BJ (cell line): ENCODE measurements at regions not wholly inside any gene's neighbourhood (a gene's known extent, or its start where the extent isn't known, plus 50 kb on each side); places are given as distances from the start of the nearest gene placed in this dataset.
"Not testable (repeated sequence)": the region's sequence is repeated elsewhere in the genome, so short reads cannot be mapped to it uniquely, and the experiment has no call there.

Experiments used
- CTCF ChIA-PET: fragments of 350-600 bp; formaldehyde crosslinking; extraction: SDS; loops from one replicate; lab custom pipeline; 2021; ENCODE audit warnings: antibody characterized with exemption, inconsistent platforms; lab: Yijun Ruan, JAX
- POLR2A ChIA-PET: fragments of 300-600 bp; sonication (Branson Sonifier 250); formaldehyde crosslinking; extraction: SDS; loops from one replicate; lab custom pipeline; 2021; ENCODE audit warnings: antibody characterized with exemption; lab: Charles Lee
- DNase-seq: peaks from one replicate; pipeline ENCODE4 v3.0.0-alpha.2; 2011; ENCODE audit warnings: low read depth
- H3K27me3 ChIP-seq: 2 replicates; pipeline ENCODE4 v1.6.0; 2011; ENCODE audit warnings: low read length; ENCODE audit not compliant: control insufficient read depth, insufficient read depth
- H3K36me3 ChIP-seq: 2 replicates; pipeline ENCODE4 v1.5.1; 2011; ENCODE audit warnings: low read length; ENCODE audit not compliant: control insufficient read depth, insufficient read depth
- H3K4me3 ChIP-seq: 2 replicates; pipeline ENCODE4 v1.5.1; 2011; ENCODE audit warnings: low read depth, mild to moderate bottlenecking, control low read depth, low read length
- CTCF ChIP-seq: IDR thresholded peaks from 2 replicates; pipeline ENCODE4 v1.5.1; 2011; ENCODE audit warnings: low read depth, mild to moderate bottlenecking, control low read depth, inconsistent platforms, low read length, moderate library complexity; ENCODE audit not compliant: insufficient read depth

DNA sequence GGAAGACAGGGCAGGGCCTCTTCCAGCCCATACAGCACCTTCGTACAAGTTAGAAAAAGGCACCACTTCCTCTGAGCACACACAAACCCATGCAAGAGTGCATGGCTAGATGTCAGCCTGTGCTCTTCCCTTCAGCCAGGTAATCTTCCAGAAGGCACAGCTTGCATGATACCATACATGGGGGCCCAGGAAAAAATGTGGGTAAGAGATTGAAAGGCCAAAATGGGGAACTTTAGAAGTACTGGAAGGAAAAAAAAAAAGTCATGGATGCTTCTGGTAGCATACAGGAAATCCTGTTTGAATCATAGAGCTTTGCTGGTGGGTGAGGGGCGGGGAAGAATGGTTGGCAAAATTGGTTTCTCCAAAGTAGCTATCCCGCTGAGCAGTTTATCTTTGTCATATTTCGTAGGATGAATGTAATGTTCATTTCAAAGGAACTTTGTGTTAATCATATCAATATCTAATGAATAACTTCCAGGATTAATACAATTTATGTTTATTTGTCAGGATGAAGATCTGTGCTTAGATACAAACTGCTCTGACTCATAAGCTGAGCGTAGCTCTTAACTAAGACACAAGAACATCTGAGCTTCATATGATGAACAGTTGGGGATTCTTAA, 78.2 kb upstream of the MAP3K1 start:
- Histone ChIP-seq H3K36me3 (no peaks in the 10 kb centered on the region), H3K27me3 (no peaks in the 10 kb centered on the region), H3K4me3 (no peak overlapping the region)
- CTCF ChIA-PET = interaction anchor here (0.7 to 1.3 kb wide), 3 partner anchors 11 to 17 kb away, joined by 3 to 4 read pairs (median 4); no protein-coding TSS in a partner anchor
- TF ChIP-seq CTCF = no peak
- POLR2A ChIA-PET = interaction anchor here (0.6 kb wide), 1 partner anchor 15 kb away, joined by 3 read pairs; no protein-coding TSS in a partner anchor
- DNase-seq = peak; percentile 47

- no peaks in the 10 kb centered on the region for H3K36me3 ChIP-seq
- ChIA-PET CTCF (interaction anchor here (0.7 kb wide), 1 partner anchor 9 kb away, joined by 3 read pairs; no protein-coding TSS in a partner anchor), POLR2A (no interaction called here)
- H3K4me3 ChIP-seq = no peak overlapping the region
- no peak for DNase-seq
- no peak for TF ChIP-seq CTCF
- no peaks in the 10 kb centered on the region for H3K27me3 ChIP-seq
These were observed 79.3 kb upstream of the MAP3K1 start for GRCh38 chr5:56735849-56736641.

DNA sequence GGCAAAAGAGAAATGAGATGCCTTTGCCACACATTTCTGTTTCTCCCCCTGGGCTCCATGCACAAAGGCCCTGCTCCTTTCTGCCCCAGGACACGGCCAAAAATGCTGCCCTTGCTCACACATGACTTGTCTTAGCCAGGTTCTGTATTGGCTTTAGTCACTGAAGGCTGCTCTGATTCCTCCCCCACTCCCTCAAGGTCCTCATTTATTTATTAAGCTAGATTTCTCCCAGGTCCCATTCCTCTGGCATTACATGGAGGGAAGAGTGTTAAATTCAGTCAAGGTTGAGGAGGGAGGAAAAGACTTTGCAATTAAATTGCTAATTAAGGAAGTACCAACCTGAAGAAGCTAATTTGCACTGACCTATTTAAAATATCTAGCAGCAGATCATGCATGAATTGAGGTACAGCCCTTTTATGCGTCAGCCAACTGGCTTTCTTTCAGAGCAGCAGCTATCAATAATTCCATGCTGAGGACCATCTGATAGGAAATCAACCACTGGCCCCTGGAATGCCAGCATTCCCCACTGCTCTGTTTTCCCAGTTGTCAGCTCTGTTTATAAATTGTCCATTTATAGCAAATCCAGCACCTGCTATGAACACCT, 81.2 kb upstream of the MAP3K1 start:
- Histone ChIP-seq H3K4me3 (no peak overlapping the region), H3K36me3 (no peaks in the 10 kb centered on the region), H3K27me3 (no peaks in the 10 kb centered on the region)
- CTCF ChIA-PET = interaction anchor here (0.6 to 1.0 kb wide), 2 partner anchors 36 to 138 kb away, joined by 3 to 4 read pairs; no protein-coding TSS in a partner anchor
- no peak for DNase-seq
- TF ChIP-seq CTCF = no peak
- POLR2A ChIA-PET = no interaction called here

DNA sequence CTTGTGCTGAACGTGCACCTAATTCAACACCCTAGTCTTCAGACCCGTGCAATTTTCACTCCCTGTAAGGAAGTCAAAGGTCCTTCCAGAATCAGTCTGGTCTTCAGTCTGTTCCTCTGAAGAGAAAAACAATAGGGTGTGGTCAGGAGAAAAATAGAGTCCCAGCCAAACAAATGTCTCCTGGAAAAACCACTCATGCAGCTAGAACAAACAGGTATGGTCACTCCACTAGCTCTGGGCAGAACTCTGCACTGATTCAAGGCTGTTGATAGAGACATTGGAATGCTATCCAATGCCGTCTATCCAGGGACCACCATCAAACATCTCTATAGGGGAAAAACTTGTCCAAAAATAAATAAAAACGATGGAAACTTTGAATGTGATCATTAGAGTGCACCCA, 81.8 kb upstream of the MAP3K1 start:
- Histone ChIP-seq H3K36me3 (no peaks in the 10 kb centered on the region), H3K4me3 (no peak overlapping the region), H3K27me3 (no peaks in the 10 kb centered on the region)
- POLR2A ChIA-PET = no interaction called here
- CTCF ChIA-PET = interaction anchor here (1.0 kb wide), 1 partner anchor 35 kb away, joined by 4 read pairs; no protein-coding TSS in a partner anchor
- DNase-seq = no peak
- TF ChIP-seq CTCF = no peak

GRCh38 chr5:56732121-56732520, 83.2 kb upstream of the MAP3K1 start:
- CTCF ChIA-PET = no interaction called here
- Histone ChIP-seq H3K4me3 (no peak overlapping the region), H3K36me3 (no peaks in the 10 kb centered on the region), H3K27me3 (no peaks in the 10 kb centered on the region)
- POLR2A ChIA-PET = no interaction called here
- DNase-seq = no peak
- TF ChIP-seq CTCF = no peak

DNA sequence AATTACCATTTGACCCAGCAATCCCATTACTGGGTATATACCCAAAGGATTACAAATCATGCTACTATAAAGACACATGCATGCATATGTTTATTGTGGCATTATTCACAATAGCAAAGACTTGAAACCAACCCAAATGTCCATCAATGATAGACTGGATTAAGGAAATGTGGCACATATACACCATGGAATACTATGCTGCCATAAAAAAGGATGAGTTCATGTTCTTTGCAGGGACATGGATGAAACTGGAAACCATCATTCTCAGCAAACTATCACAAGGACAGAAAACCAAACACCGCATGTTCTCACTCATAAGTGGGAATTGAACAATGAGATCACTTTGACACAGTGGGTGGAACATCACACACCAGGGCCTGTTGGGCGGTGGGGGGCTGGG, 83.9 kb upstream of the MAP3K1 start:
- CTCF ChIA-PET, DNase-seq, POLR2A ChIA-PET, H3K4me3 ChIP-seq, H3K27me3 ChIP-seq, H3K36me3 ChIP-seq: not testable (repeated sequence)
